HG03064 (cell line): ENCODE measurements at regions not wholly inside any gene's neighbourhood (a gene's known extent, or its start where the extent isn't known, plus 50 kb on each side); places are given as distances from the start of the nearest gene placed in this dataset.
"Not testable (repeated sequence)": the region's sequence is repeated elsewhere in the genome, so short reads cannot be mapped to it uniquely, and the experiment has no call there.

Experiments used
- ATAC-seq: cut with Tn5 transposase; IDR thresholded peaks from one replicate; pipeline ENCODE4 v1.9.1; 2021; ENCODE audit warnings: low read depth; ENCODE audit not compliant: unreplicated experiment

DNA sequence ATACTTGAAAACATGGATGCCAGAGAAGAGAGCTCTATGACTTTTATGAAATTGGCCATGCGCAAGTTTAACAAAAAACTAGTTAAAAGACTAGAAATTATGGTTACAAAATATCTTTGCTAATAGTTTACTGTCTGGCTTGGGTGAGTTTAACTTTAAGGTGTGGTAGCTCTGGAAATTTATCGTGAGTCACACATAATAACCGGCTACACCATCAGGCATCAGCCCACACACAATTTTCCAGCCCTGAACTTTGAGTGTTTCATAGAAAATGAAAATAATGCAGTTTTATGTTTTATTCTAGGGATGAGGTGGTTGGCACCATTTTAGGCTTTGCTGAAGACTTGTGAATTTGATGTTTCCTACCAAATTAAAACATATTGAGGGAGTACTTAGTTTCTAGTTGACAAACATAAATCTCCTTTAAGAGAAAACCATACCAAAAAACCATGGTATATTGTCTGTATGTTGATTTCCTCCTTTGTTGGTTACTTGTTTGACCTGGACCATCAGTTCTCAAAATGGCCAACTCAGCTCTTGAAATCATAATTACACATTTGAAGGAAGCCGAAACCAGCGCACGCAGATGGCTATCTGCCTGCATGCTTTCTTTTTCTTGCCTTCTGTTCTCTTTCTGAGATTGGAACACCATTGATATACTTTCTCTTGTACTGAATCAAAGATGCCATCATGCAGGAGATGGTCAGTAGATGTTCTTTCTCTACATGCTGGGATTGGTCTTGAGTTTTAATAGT is 125.1 kb downstream of the AKAP11 start:
- no peak for ATAC-seq

DNA sequence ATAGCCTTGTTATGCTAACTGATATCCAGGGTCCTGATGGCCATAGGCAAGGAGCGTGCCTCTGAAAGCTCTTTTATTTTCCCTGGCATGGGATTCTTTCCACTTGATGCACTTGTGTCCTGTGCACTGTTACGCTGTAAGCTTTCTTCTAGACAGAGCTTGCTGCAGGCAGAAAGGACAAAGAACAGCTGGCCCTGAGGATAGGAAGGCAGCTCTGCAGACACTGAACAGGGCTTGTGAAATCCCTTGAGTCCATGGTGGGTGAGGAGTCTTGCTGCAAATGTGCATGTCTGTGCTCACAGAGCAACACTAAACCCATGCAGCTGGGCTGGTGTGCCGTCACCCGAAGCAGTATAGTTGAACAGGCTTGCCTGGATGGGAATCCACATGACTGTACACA is 126.6 kb downstream of the AKAP11 start:
- ATAC-seq = no peak

DNA sequence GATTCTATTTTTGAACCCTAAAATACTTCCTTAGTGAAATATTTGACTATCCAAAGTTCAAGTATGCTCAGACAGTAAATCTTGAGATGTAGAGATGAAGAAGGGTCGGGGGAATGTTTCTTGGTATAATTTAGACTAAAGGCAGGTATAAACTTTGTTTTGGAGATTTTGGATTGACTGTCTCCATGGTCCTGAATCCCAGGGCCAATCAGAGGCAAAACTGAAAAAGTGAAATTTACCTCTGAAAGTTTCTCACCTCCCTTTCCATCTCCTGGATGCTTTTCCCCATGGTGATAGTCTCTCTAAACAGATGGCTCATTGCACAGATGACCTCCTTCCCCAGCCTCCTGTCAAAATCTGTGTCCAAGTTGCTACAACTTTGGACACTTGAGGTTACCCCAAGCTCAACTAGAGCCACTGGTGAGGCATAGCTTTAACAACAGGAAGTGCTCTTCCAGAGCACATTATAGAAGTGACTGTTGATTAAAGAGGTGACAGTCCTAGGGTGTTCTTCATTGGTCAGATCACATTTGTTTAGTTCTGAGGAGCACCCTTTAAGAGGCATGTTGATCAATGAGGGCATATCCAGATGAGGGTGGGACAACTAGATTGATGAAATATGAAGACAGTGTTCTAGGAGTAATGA is 128.4 kb downstream of the AKAP11 start:
- no peak for ATAC-seq

DNA sequence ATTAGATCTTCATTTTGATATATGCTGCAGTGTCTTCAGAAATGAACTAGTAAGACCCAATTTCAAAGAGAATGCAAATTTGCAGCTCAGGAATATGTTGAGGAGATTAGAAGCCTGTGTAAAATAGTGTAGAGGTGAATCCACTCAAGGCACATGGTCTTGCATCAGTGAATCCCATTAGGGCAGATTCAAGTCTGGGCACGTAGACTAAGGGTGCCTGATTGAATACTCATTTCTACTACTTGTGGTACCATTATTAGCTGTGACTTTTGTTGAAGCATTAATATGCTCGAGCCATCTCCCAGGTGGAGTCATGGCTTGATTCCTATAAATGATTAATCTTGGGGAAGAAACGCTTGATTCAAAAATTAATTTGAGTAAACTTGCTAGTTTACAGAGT is 129.4 kb downstream of the AKAP11 start:
- ATAC-seq = no peak

DNA sequence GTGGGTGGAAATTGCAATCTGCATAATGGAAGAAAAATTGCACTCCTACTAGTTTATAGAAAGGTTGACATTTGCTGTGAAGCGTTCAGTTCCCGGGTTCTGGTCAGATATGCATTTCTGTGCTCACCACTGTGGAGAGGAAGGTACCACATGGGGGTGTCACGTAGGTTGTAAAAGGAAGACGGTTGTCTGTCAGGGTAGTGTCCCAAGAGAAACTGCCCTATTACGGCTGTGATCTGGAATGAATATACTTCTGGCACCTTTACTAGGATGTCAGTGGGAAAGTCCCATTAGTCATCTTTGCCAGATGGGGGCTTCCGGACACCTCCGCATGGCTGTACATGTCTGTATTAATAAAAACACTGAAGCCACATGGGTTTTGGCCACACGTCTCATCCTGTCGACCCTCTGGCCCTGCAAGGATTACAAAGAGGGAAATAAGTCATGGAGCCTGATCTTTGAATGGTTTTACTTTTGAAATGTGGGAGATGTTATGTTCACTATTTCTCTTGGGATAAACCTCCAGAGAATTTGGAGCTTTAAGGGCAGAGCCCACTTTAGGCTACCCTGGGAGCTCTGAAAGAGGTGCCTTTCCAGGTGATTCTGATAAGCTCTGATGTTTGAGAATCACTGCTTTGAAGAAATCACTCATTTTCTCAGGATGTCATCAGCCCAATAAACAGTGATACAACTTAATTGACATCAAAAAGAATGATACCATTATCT is 133.9 kb downstream of the AKAP11 start:
- peak; percentile 54 for ATAC-seq

DNA sequence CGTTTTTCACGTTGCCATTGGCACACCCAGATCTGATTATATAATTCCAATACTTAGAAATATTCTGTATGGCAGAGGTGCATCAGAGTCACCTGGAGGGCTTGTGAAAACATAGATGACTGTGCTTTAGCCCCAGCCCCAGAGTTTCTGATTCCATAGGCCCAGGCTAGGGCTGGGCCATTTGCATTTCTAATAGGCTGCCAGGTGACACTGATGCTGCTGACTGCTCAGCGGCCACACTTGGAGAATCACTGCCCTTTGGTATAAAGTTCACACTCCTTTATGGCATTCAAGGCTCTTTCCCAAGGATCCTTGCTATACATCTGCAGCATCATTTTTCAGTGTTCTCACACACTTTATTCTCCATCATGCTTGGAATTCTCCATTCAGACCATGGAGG is 137.1 kb downstream of the AKAP11 start:
- ATAC-seq = no peak

DNA sequence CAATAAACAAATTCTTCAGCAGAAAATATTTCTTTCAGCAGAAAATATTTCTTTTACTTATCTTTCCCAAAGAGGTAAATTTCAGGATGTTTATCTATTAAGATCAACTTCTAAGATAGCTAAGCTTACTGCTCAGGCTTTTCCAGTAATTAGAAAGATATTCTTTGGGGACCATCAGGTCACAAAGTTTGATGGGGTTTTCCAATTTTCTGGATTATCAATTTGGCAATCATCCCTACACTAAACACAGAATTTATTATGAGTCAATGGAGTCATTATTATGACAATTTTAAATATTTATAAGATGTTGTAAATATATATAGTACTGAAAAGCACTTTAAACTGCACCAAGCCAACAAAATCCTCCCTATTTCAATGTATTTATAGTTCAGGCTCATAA is 137.6 kb downstream of the AKAP11 start:
- no peak for ATAC-seq

DNA sequence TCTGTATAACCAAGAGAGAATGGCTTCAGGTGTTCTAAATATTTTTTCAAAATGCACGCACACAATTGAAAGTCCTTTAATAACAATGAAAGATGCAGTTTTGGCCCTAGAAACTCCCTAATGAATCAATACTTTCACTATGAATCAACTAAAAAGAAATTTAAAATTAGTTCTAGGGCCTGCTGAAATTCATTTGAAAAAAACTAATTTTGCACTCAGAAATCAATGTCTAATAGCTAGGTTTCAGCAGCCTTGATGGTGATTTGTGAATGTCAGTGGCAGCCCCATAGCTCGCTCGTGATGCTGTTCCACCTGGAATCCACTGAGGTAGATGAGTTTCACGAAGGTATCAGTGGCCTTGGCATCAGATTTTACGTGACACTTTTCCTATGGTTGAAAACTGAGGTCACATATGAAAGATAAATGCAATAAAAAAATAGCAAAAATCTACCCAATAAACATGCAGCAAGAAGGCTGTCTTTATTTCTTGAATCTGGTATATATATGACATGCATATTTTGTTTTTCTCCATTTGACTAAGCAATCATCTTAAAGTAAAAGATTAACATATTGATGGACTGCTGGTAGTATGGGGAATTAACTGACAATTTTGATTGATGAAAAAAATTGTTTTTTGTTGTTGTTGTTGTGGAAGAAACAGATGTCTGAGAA is 141.0 kb downstream of the AKAP11 start:
- ATAC-seq = peak; percentile 50

DNA sequence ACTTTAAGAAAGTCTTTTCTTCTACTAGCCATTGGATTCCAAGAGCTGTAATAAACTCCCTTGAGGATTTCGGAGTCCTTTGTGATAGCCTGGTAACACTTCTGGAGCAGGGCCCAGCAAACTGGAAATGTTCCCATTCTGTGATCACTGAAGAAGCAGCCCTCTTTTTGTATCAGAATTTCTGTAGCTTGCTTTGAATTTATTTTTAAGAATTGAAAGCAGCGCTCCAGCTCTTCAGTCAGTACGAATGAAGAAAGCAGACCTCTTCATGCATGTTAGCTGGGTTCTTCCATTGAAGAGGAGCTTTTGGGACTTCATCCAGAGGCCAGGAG is 141.5 kb downstream of the AKAP11 start:
- no peak for ATAC-seq

DNA sequence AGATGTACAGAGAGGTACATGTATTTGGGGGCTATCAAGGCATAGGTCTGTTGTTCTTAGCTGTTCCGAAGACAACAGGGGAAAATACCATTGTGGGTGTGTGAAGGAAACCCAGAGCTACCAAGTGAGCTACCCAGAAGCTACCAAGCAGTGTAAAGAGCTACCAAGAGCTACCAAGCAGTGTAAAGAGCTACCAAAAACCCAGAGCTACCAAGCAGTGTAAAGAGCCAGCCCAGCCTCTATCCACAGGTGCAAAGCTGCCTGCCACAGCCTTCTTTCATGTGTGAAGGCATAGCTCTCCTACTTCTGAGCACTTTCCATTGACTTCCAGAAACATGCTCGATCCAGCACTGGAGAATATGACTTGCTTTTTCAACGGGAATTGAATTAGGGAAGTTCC is 145.7 kb downstream of the AKAP11 start:
- ATAC-seq = no peak

DNA sequence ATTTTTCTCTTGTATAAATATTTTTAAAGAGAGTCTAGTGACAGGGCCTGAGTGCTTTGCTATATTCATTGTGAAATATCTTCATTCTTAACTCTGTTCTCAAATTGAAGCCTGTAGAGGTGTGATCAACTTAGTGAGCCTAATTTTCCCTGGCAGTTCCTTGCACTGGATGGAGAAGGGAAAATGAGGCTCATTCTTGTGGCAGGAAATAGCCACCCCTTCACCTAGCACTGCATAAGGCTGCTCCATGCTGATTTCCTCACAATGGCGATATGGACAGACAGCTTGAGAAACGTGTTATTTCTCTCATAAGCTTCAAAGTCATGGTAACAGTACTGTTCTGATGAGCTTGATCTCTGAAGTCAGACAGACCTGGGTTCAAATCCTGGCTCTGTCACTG is 146.2 kb downstream of the AKAP11 start:
- no peak for ATAC-seq

DNA sequence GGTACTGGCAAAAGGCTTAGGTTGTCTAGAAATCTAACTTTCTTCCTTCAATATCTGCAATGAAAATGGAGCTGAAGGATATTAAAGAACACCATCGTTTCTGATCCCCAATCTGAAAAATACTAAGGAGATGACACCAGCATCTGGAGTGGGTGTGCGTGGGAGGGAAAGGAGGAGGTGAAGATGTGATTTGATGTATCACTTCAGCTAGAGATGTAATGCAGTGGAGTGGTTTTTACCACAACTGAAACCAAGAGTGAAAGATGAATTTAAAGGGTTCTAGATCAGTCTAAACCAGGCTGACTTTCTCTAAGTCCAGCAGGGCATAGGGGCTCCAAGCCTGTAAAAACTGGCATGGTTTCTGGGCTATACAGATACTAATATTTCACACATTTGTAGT is 148.4 kb downstream of the AKAP11 start:
- ATAC-seq = peak; percentile 92

DNA sequence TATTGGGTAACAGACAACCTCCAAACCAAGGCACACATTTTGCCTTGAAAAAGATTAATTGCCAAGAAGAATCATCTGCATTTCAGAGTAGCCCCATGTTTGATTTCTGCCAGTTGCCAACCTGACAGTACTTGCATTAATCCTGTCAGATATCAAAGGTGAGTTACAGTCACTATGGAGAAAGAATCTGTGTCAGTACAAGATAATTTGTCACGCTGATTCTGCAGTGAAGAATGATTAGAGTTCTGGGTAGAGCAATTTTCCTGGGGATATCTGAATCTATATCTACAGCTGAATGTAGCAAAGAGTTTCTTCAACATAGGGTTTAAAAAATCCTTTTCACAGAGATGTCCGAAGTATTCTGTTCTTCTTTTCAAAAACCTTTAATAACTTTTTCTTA is 150.7 kb downstream of the AKAP11 start:
- ATAC-seq = no peak

DNA sequence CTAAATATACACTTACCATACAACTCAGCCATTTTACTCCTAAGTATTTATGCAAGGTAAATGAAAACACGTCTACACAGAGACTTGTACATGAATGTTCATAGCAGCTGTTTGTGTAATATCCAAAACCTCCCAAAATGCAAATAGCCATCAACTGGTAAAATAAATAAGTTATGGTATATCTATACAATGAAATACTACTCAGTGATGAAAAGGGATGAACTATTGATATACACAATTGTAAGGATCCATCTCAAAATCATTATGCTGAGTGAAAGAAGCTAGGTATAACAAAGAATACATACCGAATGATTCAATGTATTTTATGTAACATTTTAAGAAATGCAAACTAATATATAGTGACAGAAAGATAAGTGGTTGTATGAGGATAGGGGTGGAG is 149.8 kb upstream of the TNFSF11 start:
- ATAC-seq = no peak

DNA sequence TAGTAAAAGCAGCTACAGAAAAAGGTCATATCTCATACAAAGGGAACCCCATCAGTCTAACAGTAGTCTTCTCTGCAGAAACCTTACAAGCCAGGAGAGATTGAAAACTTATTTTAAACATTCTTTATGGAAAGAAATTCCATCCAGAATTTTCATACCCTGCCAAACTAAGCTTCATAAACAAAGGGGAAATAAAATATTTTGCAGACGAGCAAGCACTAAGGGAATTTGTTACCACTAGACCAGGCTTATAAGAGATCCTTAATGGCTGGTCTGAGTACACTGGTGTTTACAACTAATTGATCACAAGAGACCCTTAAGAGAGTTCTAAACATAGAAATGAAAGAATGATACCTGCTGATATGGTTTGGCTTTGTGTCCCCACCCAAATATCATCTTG is 128.6 kb upstream of the TNFSF11 start:
- ATAC-seq = no peak

DNA sequence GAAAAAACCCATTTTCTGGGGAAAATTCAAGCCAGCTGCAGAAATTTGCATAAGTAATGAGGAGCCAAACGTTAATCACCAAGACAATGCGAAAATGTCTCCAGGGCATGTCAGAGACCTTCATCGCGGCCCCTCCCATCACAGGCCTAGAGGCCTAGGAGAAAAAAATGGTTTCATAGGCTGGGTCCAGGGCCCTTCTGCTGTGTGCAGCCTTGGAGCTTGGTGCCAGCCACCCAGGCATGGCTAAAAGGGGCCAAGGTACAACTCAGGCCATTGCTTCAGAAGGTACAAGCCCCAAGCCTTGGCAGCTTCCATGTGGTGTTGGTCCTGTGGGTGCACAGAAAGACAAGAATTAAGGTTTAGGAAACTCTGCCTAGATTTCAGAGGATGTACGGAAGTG is 127.4 kb upstream of the TNFSF11 start:
- ATAC-seq = not testable (repeated sequence)

DNA sequence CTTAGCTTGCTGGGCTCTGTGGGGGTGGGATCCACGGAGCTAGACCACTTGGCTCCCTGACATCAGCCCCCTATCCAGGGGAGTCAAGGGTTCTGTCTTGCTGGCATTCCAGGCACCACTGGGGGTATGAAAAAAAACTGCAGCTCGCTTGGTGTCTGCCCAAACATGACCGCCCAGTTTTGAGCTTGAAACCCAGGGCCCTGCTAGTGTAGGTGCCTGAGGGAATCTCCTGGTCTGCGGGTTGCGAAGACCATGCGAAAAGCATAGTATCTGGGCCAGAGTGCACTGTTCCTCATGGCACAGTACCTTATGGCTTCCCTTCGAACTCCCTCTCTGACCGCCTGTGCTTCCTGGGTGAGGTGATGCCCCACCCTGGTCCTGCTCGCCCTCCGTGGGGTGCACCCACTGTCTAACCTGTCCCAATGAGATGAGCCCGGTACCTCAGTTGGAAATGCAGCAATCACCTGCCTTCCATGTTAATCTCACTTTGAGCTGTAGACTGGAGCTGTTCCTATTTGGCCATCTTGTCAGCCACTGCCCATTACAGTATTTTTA is 120.8 kb upstream of the TNFSF11 start:
- no peak for ATAC-seq

DNA sequence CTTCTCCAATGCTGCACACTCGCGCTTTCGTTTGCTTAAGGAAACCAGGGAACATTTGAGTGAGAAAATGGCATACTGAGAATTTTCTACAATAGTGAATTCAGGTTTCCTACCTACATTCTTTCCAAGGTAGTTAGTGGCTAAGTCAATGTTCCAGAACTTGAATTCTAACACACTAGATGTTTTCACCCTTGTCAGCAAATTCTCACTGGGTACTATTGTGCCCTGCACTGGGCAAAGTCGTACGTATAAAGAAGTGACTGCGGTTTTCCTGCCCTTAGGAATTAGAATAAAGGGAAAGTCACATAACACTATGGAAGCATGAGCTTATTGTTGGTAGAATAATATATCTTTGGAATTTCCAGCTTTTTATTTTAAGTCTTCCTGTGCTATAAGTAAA is 119.2 kb upstream of the TNFSF11 start:
- ATAC-seq = no peak

DNA sequence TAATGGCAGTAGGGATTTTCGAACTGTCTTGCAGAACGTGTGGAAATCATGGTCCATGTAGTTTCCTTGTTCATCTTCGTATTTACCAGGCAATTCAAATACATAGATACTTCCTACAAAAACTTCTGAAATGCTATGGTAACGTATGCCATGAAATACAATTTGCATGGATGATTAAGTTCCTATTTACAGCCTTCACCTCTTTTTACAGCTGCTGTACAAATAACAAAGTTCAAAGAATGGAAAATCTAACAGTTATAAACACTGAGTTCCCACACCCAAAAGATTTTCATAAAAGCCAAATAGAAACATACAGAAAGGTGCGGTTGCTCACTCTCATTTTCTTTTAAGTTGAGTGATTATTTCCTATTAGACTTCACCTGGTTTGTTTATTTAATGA is 115.8 kb upstream of the TNFSF11 start:
- no peak for ATAC-seq

DNA sequence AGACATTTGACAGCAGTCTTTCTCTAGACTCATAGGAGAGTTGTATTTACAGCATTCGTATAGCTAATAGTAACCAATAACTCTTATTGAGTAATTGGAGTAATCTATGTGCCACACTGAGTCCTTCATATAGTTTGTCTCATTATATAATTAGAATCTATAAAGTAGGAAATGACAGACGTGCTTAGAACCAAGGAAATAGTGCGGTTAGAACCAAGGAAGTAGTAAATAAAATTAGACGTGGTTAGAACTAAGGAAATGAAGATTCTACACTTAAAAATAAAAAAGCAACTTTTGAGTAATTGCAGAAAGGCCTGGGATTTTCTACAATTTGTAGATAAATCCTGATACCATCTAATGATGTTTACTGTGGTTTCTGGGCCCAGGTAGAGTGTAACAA is 107.8 kb upstream of the TNFSF11 start:
- ATAC-seq = no peak

DNA sequence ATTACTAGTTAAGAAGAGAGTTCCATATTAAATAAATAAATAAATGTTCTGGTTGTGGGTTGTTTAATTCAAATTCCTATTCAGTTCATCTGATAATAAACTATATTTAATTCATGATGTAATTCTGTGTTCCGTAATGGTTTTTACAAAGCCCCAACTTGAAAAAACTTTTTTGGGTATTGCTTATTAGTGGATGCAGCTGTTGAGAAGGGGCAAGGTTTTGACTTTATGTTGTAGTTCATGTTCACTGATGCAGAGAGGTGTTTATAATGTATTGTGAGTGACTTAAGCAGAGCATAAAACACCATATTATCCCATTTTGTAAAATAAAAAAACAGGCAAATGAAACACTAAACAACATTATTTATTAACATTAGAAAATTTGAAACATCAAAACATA is 107.3 kb upstream of the TNFSF11 start:
- no peak for ATAC-seq
